Hepatocyte (in vitro differentiated cells): ENCODE measurements at regions not wholly inside any gene's neighbourhood (a gene's known extent, or its start where the extent isn't known, plus 50 kb on each side); places are given as distances from the start of the nearest gene placed in this dataset.

Source experiments
- EZH2 ChIP-seq: fragments of 200-600 bp; sonication (generic); IDR thresholded peaks from 2 replicates; pipeline ENCODE4 v1.6.1; 2016; ENCODE audit warnings: antibody characterized with exemption, mild to moderate bottlenecking, borderline replicate concordance
- TF ChIP-seq, protein P1 (sequence below): fragments of 200-600 bp; sonication (generic); IDR thresholded peaks from 2 replicates; pipeline ENCODE4 v1.5.1; 2016; ENCODE audit warnings: antibody characterized with exemption, mild to moderate bottlenecking; ENCODE audit not compliant: poor library complexity

DNA sequence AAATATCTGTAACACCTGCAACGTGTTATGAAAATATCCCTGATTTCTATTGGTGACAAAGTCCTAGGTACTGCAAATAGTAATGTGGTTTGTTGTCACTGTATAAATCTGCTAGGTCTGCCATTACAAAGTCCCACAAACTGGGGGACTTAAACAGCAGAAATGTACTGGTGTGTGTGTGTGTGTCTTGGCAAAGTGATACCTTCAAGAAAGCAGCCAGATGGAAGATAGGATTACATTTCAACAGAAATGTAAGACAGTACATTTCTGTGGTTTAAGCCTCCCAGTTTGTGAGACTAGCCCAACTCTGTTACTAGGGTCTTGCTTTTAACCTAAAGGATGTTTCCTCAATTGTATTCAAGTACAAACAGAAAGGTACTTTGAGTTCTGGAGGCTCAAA lies 531.7 kb downstream of the NPIPA7 start:
- TF ChIP-seq, protein P1, sequence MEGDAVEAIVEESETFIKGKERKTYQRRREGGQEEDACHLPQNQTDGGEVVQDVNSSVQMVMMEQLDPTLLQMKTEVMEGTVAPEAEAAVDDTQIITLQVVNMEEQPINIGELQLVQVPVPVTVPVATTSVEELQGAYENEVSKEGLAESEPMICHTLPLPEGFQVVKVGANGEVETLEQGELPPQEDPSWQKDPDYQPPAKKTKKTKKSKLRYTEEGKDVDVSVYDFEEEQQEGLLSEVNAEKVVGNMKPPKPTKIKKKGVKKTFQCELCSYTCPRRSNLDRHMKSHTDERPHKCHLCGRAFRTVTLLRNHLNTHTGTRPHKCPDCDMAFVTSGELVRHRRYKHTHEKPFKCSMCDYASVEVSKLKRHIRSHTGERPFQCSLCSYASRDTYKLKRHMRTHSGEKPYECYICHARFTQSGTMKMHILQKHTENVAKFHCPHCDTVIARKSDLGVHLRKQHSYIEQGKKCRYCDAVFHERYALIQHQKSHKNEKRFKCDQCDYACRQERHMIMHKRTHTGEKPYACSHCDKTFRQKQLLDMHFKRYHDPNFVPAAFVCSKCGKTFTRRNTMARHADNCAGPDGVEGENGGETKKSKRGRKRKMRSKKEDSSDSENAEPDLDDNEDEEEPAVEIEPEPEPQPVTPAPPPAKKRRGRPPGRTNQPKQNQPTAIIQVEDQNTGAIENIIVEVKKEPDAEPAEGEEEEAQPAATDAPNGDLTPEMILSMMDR, result no peak
- TF ChIP-seq EZH2, result no peak
